Keratinocyte (primary cell): ENCODE measurements at regions not wholly inside any gene's neighbourhood (a gene's known extent, or its start where the extent isn't known, plus 50 kb on each side); places are given as distances from the start of the nearest gene placed in this dataset.

ENCODE experiments used
- EZH2 ChIP-seq: IDR thresholded peaks from one replicate; pipeline ENCODE4 v1.6.1; 2012; ENCODE audit warnings: inconsistent platforms, mild to moderate bottlenecking, low read length, moderate library complexity
- TF ChIP-seq, protein P1 (sequence below), 3 experiments: IDR thresholded peaks in 1 of 3; conservative IDR thresholded peaks in 1 of 3; optimal IDR thresholded peaks in 1 of 3; 2 replicates in 2 of 3; 3 replicates in 1 of 3; pipeline versions ENCODE3 to v1.5.1; 2011; ENCODE audit warnings: low read length in 3 of 3, mild to moderate bottlenecking in 3 of 3, moderate library complexity in 2 of 3, control low read depth in 1 of 3, inconsistent platforms in 1 of 3; ENCODE audit not compliant: insufficient read depth in 2 of 3; ENCODE audit errors: extremely low read depth in 1 of 3

DNA sequence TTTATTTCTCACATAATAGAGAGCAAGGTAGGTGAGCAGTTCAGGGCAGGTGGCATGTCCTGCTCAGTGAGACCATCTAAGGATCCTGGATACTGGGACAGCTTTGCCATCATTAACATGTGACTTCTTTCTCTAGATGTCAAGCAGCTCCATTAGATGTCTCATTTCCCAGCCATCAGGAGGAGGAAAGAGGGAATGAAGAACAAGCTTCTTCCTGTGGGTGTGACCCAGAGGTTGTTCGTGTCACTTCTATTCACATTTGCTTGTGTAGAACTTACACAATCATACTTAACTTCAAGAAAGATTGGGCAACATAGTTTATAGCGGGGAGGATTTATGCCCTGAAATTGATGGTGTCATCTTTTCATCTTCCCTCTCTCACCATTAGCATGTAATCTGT is 169.2 kb upstream of the B3GALT2 start:
- no peak for TF ChIP-seq EZH2
- TF ChIP-seq, protein P1, sequence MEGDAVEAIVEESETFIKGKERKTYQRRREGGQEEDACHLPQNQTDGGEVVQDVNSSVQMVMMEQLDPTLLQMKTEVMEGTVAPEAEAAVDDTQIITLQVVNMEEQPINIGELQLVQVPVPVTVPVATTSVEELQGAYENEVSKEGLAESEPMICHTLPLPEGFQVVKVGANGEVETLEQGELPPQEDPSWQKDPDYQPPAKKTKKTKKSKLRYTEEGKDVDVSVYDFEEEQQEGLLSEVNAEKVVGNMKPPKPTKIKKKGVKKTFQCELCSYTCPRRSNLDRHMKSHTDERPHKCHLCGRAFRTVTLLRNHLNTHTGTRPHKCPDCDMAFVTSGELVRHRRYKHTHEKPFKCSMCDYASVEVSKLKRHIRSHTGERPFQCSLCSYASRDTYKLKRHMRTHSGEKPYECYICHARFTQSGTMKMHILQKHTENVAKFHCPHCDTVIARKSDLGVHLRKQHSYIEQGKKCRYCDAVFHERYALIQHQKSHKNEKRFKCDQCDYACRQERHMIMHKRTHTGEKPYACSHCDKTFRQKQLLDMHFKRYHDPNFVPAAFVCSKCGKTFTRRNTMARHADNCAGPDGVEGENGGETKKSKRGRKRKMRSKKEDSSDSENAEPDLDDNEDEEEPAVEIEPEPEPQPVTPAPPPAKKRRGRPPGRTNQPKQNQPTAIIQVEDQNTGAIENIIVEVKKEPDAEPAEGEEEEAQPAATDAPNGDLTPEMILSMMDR (optimal IDR thresholded peaks at IDR 0.05 in 1 of 3, IDR thresholded peaks at IDR 0.05 in 1 of 3, conservative IDR thresholded peaks at IDR 0.05 in 1 of 3; ENCODE audit: extremely low read depth in 1 of 3, insufficient read depth in 2 of 3, low read length in 3 of 3) = no peak
